Effector memory CD8-positive, alpha-beta T cell (primary cell): ENCODE measurements at regions not wholly inside any gene's neighbourhood (a gene's known extent, or its start where the extent isn't known, plus 50 kb on each side); places are given as distances from the start of the nearest gene placed in this dataset.
"Not testable (repeated sequence)": the region's sequence is repeated elsewhere in the genome, so short reads cannot be mapped to it uniquely, and the experiment has no call there.

ENCODE experiments used
- ATAC-seq: fragments of 150-1000 bp; cut with Tn5 transposase; replicated peaks from 2 replicates; pipeline ENCODE4 v1.10.0; 2021; ENCODE audit warnings: mild to moderate bottlenecking, moderate library complexity
- DNase-seq, 3 experiments: peaks; one replicate each; pipeline ENCODE4 v3.0.0; 2021
- H3K27ac Mint-ChIP-seq, 2 donors: one replicate each; pipeline ENCODE4 v1.8.0; 2022; ENCODE audit warnings: mild to moderate bottlenecking in 2 of 2, mixed read lengths in 2 of 2, moderate library complexity in 2 of 2
- H3K27me3 Mint-ChIP-seq, 2 donors: one replicate each; pipeline ENCODE4 v1.8.0; 2022; ENCODE audit warnings: mixed read lengths in 2 of 2
- H3K36me3 Mint-ChIP-seq: one replicate; pipeline ENCODE4 v1.8.0; 2022; ENCODE audit warnings: mild to moderate bottlenecking, moderate library complexity, mixed read lengths; ENCODE audit not compliant: insufficient read depth
- H3K4me1 Mint-ChIP-seq, 2 donors: one replicate each; pipeline ENCODE4 v1.8.0; 2022; ENCODE audit warnings: low read depth in 2 of 2, mixed read lengths in 2 of 2
- H3K4me3 Mint-ChIP-seq, 2 donors: one replicate each; pipeline ENCODE4 v1.8.0; 2022; ENCODE audit warnings: mild to moderate bottlenecking in 2 of 2, mixed read lengths in 2 of 2, moderate library complexity in 2 of 2
- H3K9me3 Mint-ChIP-seq, 2 donors: one replicate each; pipeline ENCODE4 v1.8.0; 2022; ENCODE audit warnings: mixed read lengths in 2 of 2

DNA sequence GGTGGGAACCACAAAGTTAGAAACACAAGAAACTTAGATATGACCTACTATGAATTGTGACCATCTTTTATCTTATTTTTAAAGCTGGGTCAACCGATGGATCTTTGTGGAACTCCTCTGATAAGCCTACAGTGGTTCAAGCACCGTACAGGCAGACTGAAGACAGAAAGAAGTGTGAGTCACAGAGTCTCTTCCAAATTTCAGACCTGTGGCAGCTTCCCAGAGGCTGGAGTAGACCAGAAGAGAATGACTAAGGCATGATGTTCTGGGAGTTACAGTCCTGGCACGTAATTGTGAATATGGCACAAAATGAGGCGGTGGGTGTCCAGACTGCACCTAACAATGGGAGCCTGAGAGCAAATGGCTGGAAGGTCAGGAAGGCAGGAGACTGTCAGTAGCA lies 70.0 kb downstream of the LMO4 start:
- Mint-ChIP-seq H3K4me1 (no peaks in the 10 kb centered on the region), H3K27me3 (no peaks in the 10 kb centered on the region)
- DNase-seq: no peak

GRCh38 chr1:87399264-87399663 lies 70.6 kb downstream of the LMO4 start:
- ATAC-seq (no peak), DNase-seq (no peak)
- Mint-ChIP-seq H3K4me1 (peaks cover 2 to 4% of the 10 kb centered on the region in 2 donors), H3K36me3 (no peaks in the 10 kb centered on the region), H3K4me3 (no peak overlapping the region), H3K27ac (no peak overlapping the region), H3K27me3 (no peaks in the 10 kb centered on the region), H3K9me3 (no peaks in the 10 kb centered on the region)

More for the DNA sequence above, 70.0 kb downstream of the LMO4 start:
- H3K27ac Mint-ChIP-seq: no peak overlapping the region
- H3K4me3 Mint-ChIP-seq: no peak overlapping the region
- ATAC-seq: no peak
- H3K36me3 Mint-ChIP-seq: no peaks in the 10 kb centered on the region
- no peaks in the 10 kb centered on the region for H3K9me3 Mint-ChIP-seq

DNA sequence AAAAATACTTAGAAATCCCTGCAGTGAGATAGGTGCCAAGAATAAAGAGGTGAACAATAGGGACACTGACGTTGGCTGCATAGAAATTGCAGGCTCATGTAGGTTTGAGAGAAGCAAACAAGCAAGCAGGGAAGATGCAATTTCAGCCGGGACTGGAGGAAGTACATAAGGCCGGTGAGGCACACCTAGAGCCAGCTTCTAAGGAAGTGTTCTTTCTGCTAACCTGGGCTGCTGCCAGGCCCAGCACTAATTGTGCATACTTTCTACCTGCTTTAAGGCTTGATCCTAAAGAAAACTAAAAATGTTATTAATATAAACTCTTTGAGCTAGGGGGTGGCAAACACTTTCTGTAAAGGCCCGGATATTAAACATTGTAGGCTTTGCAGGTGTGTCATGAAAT lies 71.0 kb downstream of the LMO4 start:
- Mint-ChIP-seq H3K4me3 (no peak overlapping the region), H3K4me1 (peaks cover 5 to 8% of the 10 kb centered on the region in 2 donors), H3K9me3 (no peaks in the 10 kb centered on the region), H3K27me3 (no peaks in the 10 kb centered on the region), H3K36me3 (no peaks in the 10 kb centered on the region), H3K27ac (no peak overlapping the region)
- DNase-seq (no peak), ATAC-seq (no peak)

DNA sequence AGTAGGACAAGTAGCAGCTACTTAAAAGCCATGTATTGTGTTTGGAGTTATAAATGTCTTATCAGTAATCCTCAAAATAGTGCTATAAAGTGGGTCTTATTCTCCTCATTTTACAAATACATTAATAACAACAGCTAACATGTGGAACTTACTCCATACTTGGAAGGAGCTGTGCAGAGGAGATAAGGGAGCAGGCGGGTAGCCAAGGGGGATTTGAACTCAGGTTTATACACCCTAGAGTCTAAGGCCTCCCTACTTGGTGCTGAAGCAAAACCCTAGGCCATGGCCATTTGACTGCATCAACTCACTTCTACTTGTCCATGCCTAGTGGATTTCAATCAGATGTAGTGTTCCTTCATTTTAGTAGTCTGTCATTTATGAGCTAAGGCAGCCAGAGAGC lies 72.1 kb downstream of the LMO4 start:
- H3K36me3 Mint-ChIP-seq: no peaks in the 10 kb centered on the region
- ATAC-seq (no peak), DNase-seq (no peak)
- H3K4me1 Mint-ChIP-seq: peaks cover 5 to 8% of the 10 kb centered on the region in 2 donors
- H3K27me3 Mint-ChIP-seq: no peaks in the 10 kb centered on the region
- H3K4me3 Mint-ChIP-seq: no peak overlapping the region
- H3K27ac Mint-ChIP-seq: no peak overlapping the region
- H3K9me3 Mint-ChIP-seq: no peaks in the 10 kb centered on the region

DNA sequence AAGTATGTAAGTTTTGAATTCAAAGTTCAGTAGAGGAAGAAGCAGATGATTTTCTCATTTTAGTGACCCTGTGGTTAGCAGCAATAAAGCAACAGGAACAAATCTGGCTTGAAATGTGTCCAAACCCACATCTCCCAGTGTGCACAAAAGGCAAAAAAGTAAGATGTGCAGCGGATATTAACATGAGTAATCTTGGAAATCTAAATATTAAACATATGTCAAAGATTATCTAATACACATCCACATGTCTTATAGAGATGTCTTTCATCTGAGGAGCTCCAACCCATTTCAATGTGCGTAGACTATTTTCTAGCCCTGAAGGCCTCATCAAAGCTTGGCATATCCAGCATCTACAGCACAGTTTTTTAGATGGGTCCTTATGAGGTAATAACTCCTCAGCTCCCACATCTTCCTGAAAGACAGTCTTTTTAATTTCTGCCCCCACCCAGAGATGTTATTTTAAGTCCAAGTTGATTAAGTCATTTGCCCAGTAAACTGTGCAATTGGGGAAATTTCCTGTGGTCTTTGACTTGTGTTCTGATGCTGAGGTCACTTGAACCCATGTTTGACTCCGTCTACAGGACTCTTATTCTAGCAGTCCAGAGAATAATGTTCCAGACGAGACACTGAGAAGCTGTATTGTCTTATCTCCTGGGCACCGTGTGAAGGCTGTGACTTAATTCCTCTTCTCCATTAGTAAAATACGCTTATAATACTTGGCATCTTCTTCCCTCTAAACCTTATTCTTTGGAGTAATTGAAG lies 73.7 kb downstream of the LMO4 start:
- Mint-ChIP-seq H3K4me1 (peaks cover 5 to 8% of the 10 kb centered on the region in 2 donors), H3K4me3 (no peak overlapping the region), H3K9me3 (no peaks in the 10 kb centered on the region), H3K36me3 (no peaks in the 10 kb centered on the region), H3K27me3 (no peaks in the 10 kb centered on the region), H3K27ac (no peak overlapping the region)
- ATAC-seq: no peak
- DNase-seq: no peak

- Mint-ChIP-seq H3K27me3 (no peaks in the 10 kb centered on the region), H3K4me3 (no peak overlapping the region), H3K4me1 (peaks cover 5 to 8% of the 10 kb centered on the region in 2 donors), H3K27ac (no peak overlapping the region), H3K9me3 (no peaks in the 10 kb centered on the region), H3K36me3 (no peaks in the 10 kb centered on the region)
- DNase-seq (no peak), ATAC-seq (no peak)
Measured at GRCh38 chr1:87403061-87403820, 74.6 kb downstream of the LMO4 start.

- DNase-seq (no peak), ATAC-seq (peak; percentile 89)
- Mint-ChIP-seq H3K4me3 (no peak overlapping the region), H3K36me3 (no peaks in the 10 kb centered on the region), H3K27ac (no peak overlapping the region), H3K9me3 (no peaks in the 10 kb centered on the region), H3K4me1 (peaks cover 5 to 8% of the 10 kb centered on the region in 2 donors), H3K27me3 (no peaks in the 10 kb centered on the region)
Measured at GRCh38 chr1:87404296-87404695, 75.6 kb downstream of the LMO4 start.

GRCh38 chr1:87408665-87409248 lies 80.1 kb downstream of the LMO4 start:
- no peaks in the 10 kb centered on the region for H3K9me3 Mint-ChIP-seq
- peaks cover 5 to 7% of the 10 kb centered on the region in 2 donors for H3K4me1 Mint-ChIP-seq
- no peaks in the 10 kb centered on the region for H3K27me3 Mint-ChIP-seq
- H3K27ac Mint-ChIP-seq: no peak overlapping the region
- ATAC-seq: no peak
- H3K36me3 Mint-ChIP-seq: no peaks in the 10 kb centered on the region
- no peak overlapping the region for H3K4me3 Mint-ChIP-seq
- DNase-seq: no peak

GRCh38 chr1:87410776-87411480 lies 82.2 kb downstream of the LMO4 start:
- no peak for DNase-seq
- Mint-ChIP-seq H3K27ac (no peak overlapping the region), H3K4me3 (no peak overlapping the region), H3K36me3 (no peaks in the 10 kb centered on the region), H3K27me3 (no peaks in the 10 kb centered on the region), H3K9me3 (no peaks in the 10 kb centered on the region), H3K4me1 (no peaks in the 10 kb centered on the region)
- ATAC-seq: no peak

DNA sequence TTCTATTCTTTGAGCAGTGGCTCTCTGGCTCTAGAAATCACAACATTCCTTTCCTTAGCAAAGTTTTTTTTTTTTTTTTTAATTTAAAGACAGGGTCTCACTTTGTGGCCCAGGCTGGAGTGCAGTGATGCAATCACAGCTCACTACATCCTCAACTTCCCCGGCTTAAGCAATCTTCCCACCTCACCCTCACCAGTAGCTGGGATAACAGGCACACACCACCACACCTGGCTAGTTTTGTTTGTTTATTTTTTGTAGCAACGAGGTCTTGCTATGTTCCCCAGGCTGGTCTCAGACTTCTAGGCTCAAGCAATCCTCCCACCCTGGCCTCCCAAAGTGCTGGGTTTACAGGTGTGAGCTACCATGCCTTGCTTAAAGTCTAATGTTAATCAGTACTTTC lies 85.2 kb downstream of the LMO4 start:
- DNase-seq, ATAC-seq, H3K27me3 Mint-ChIP-seq, H3K9me3 Mint-ChIP-seq, H3K4me1 Mint-ChIP-seq, H3K27ac Mint-ChIP-seq, H3K4me3 Mint-ChIP-seq, H3K36me3 Mint-ChIP-seq: not testable (repeated sequence)

DNA sequence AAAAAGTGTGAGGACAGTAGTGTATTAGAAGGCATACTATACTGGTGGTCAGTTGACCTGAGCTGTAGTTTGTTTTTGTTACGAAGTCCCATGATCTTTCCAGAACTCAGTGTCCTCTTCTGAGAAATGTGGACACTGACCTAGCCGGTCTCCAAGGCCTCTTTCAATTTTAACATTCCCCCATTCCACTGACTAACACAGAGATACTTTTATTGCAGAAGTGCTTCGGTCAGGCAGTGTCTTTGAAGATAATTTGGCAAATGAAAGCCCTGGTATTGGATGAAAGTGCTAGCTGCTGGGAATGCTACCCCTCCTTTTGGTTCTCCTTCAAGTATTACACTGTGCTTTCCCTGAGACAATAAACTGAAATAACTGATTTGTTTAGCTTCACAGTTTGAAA lies 89.4 kb downstream of the LMO4 start:
- Mint-ChIP-seq H3K4me1 (no peaks in the 10 kb centered on the region), H3K9me3 (no peaks in the 10 kb centered on the region), H3K36me3 (no peaks in the 10 kb centered on the region), H3K27ac (no peak overlapping the region), H3K4me3 (no peak overlapping the region), H3K27me3 (no peaks in the 10 kb centered on the region)
- DNase-seq (no peak), ATAC-seq (no peak)

GRCh38 chr1:87421809-87422208 lies 93.1 kb downstream of the LMO4 start:
- no peaks in the 10 kb centered on the region for H3K27me3 Mint-ChIP-seq
- H3K36me3 Mint-ChIP-seq: no peaks in the 10 kb centered on the region
- H3K27ac Mint-ChIP-seq: no peak overlapping the region
- H3K4me1 Mint-ChIP-seq: no peaks in the 10 kb centered on the region
- no peaks in the 10 kb centered on the region for H3K9me3 Mint-ChIP-seq
- no peak for DNase-seq
- no peak for ATAC-seq
- no peak overlapping the region for H3K4me3 Mint-ChIP-seq

- no peak for DNase-seq
- no peak for ATAC-seq
- Mint-ChIP-seq H3K9me3 (no peaks in the 10 kb centered on the region), H3K27me3 (peaks cover 0 to 18% of the 10 kb centered on the region in 2 donors), H3K4me3 (no peak overlapping the region), H3K27ac (no peak overlapping the region), H3K36me3 (no peaks in the 10 kb centered on the region), H3K4me1 (no peaks in the 10 kb centered on the region)
Measured at GRCh38 chr1:87424541-87424940, 95.9 kb downstream of the LMO4 start.
